CD4-positive, alpha-beta T cell (primary cell): ENCODE measurements at regions not wholly inside any gene's neighbourhood (a gene's known extent, or its start where the extent isn't known, plus 50 kb on each side); places are given as distances from the start of the nearest gene placed in this dataset.

Experiments
- ATAC-seq: fragments of 200-7000 bp; cut with Tn5 transposase; one replicate; pipeline ENCODE4 v1.10.0; 2022; ENCODE audit warnings: mild to moderate bottlenecking; ENCODE audit not compliant: poor library complexity
- CTCF ChIA-PET: fragments of 350-600 bp; sonication (Branson Sonifier 250); formaldehyde crosslinking; loops from one replicate; lab custom pipeline; 2021; ENCODE audit warnings: antibody characterized with exemption, inconsistent platforms; lab: Charles Lee
- POLR2A ChIA-PET: fragments of 350-600 bp; sonication (Branson Sonifier 250); formaldehyde crosslinking; loops from one replicate; lab custom pipeline; 2021; ENCODE audit warnings: antibody characterized with exemption, inconsistent platforms; lab: Charles Lee
- DNase-seq, 14 experiments: peaks; one replicate each; pipeline ENCODE4 v3.0.0-alpha.2; 2013 to 2020; ENCODE audit warnings: mixed read lengths in 2 of 14
- H3K27ac ChIP-seq, 2 donors: one replicate each; pipeline versions ENCODE4 v1.5.1 to v1.7.0; 2013; ENCODE audit warnings: low read length in 2 of 2, low read depth in 1 of 2, mild to moderate bottlenecking in 1 of 2
- H3K27me3 ChIP-seq, 2 experiments: 1 replicate in 1 of 2; 2 replicates in 1 of 2; pipeline versions ENCODE4 v1.6.1 to v1.7.0; 2013; ENCODE audit warnings: low read length in 2 of 2, control low read depth in 1 of 2, mild to moderate bottlenecking in 1 of 2, moderate library complexity in 1 of 2; ENCODE audit not compliant: insufficient read depth in 2 of 2, control insufficient read depth in 1 of 2
- H3K36me3 ChIP-seq: one replicate; pipeline ENCODE4 v1.6.1; 2013; ENCODE audit warnings: low read length, control low read depth; ENCODE audit not compliant: insufficient read depth
- H3K4me1 ChIP-seq: one replicate; pipeline ENCODE4 v1.6.1; 2013; ENCODE audit warnings: low read length, control low read depth; ENCODE audit not compliant: insufficient read depth
- H3K4me3 ChIP-seq: one replicate; pipeline ENCODE4 v1.5.1; 2013; ENCODE audit warnings: mild to moderate bottlenecking, low read length, moderate library complexity
- H3K9me3 ChIP-seq, 2 experiments: 1 replicate in 1 of 2; 2 replicates in 1 of 2; pipeline versions ENCODE4 v1.6.1 to v1.7.0; 2013; ENCODE audit warnings: low read length in 2 of 2, mild to moderate bottlenecking in 2 of 2, control low read depth in 1 of 2, moderate library complexity in 1 of 2; ENCODE audit not compliant: control insufficient read depth in 1 of 2, insufficient read depth in 1 of 2
- H3K27ac Mint-ChIP-seq: one replicate; pipeline ENCODE4 v1.8.0; 2020; ENCODE audit warnings: mixed read lengths
- H3K27me3 Mint-ChIP-seq: one replicate; pipeline ENCODE4 v1.8.0; 2021; ENCODE audit warnings: mixed read lengths
- H3K36me3 Mint-ChIP-seq: one replicate; pipeline ENCODE4 v1.8.0; 2021; ENCODE audit warnings: low read depth, mixed read lengths
- H3K4me1 Mint-ChIP-seq: one replicate; pipeline ENCODE4 v1.8.0; 2021; ENCODE audit warnings: low read depth, mixed read lengths
- H3K4me3 Mint-ChIP-seq: one replicate; pipeline ENCODE4 v1.8.0; 2020; ENCODE audit warnings: mild to moderate bottlenecking, mixed read lengths
- H3K9me3 Mint-ChIP-seq: one replicate; pipeline ENCODE4 v1.8.0; 2020; ENCODE audit warnings: mixed read lengths
- CTCF ChIP-seq: fragments of 200-600 bp; IDR thresholded peaks from one replicate; pipeline ENCODE4 v1.8.0; 2022; ENCODE audit warnings: antibody characterized with exemption, mild to moderate bottlenecking
- intact Hi-C, 2 experiments: fragments of 100-400 bp; cut with DNase I in 1 of 2; cut with micrococcal nuclease in 1 of 2; formaldehyde crosslinking; loops; one replicate each; pipeline versions ENCODE4 v1.15.1 to v1.9.0; 2023 to 2025; cut with DNase I, micrococcal nuclease

- Histone ChIP-seq H3K4me3 (no peak overlapping the region), H3K27me3 (no peaks in the 10 kb centered on the region), H3K4me1 (no peaks in the 10 kb centered on the region), H3K36me3 (no peaks in the 10 kb centered on the region), H3K27ac (no peak overlapping the region), H3K9me3 (peaks cover 0 to 4% of the 10 kb centered on the region in 2 experiments)
- H3K36me3 Mint-ChIP-seq, result no peaks in the 10 kb centered on the region
- DNase-seq (no peak), ATAC-seq (no peak)
- H3K27me3 Mint-ChIP-seq, result no peaks in the 10 kb centered on the region
- H3K9me3 Mint-ChIP-seq, result peaks cover 10% of the 10 kb centered on the region
- CTCF ChIA-PET, result no interaction called here
- H3K27ac Mint-ChIP-seq, result no peak overlapping the region
- POLR2A ChIA-PET, result no interaction called here
- no peak for TF ChIP-seq CTCF
- intact Hi-C loops, result no loop called here
- no peak overlapping the region for H3K4me3 Mint-ChIP-seq
- H3K4me1 Mint-ChIP-seq, result no peaks in the 10 kb centered on the region
Observed at GRCh38 chr3:25177041-25177440, 251.0 kb upstream of the RARB start.

DNA sequence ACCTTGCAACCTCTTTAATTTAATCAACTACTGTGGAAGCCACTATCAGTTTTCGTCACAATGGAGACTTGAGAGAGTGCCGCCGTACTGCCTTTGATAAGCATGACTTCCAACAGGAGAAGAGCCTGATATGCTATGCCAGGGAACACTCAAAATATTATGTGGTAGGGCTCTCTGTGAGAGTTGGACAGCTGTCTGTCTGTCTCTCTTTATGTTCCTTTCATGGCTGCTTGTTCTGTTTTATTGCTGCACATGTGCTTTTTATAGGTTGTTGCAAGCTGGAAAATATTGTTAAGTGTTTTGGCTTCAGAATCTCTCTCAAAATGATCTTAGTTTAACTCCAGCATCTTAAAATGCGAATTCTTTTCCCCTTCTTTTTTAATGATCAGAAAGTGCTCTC, 249.4 kb upstream of the RARB start:
- Mint-ChIP-seq H3K27me3 (no peaks in the 10 kb centered on the region), H3K4me1 (no peaks in the 10 kb centered on the region), H3K36me3 (no peaks in the 10 kb centered on the region), H3K4me3 (no peak overlapping the region), H3K9me3 (peaks cover 10% of the 10 kb centered on the region), H3K27ac (no peak overlapping the region)
- CTCF ChIA-PET, result no interaction called here
- H3K36me3 ChIP-seq, result no peaks in the 10 kb centered on the region
- TF ChIP-seq CTCF, result no peak
- intact Hi-C loops, result no loop called here
- DNase-seq (no peak), ATAC-seq (no peak)
- H3K4me3 ChIP-seq, result no peak overlapping the region
- peaks cover 0 to 4% of the 10 kb centered on the region in 2 experiments for H3K9me3 ChIP-seq
- no peak overlapping the region for H3K27ac ChIP-seq
- H3K27me3 ChIP-seq, result no peaks in the 10 kb centered on the region
- no peaks in the 10 kb centered on the region for H3K4me1 ChIP-seq
- POLR2A ChIA-PET, result no interaction called here

DNA sequence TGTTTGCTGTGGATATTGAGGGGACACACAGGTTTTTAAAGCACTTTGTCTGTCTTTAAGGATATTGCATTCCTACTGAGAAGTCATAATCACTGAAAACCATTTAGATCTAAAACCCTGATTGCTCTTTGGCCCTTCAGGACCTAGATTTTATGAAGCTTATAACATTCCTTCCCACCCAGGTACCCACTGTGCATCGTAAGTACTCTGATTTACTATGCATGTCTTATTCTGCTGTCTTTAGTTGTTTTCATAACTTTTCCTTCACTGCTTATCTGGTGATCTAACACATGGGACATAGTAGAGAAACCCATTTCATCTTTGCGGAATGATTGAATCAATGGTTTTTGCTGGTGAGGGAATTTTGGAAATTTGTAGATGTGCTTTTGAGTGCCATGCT, 247.0 kb upstream of the RARB start:
- Mint-ChIP-seq H3K4me1 (no peaks in the 10 kb centered on the region), H3K27me3 (no peaks in the 10 kb centered on the region), H3K27ac (no peak overlapping the region), H3K36me3 (no peaks in the 10 kb centered on the region), H3K9me3 (peaks cover 10% of the 10 kb centered on the region), H3K4me3 (no peak overlapping the region)
- Histone ChIP-seq H3K4me3 (no peak overlapping the region), H3K27ac (no peak overlapping the region), H3K9me3 (no peaks in the 10 kb centered on the region), H3K36me3 (no peaks in the 10 kb centered on the region), H3K4me1 (no peaks in the 10 kb centered on the region), H3K27me3 (no peaks in the 10 kb centered on the region)
- no peak for ATAC-seq
- CTCF ChIA-PET, result no interaction called here
- no peak for TF ChIP-seq CTCF
- intact Hi-C loops, result no loop called here
- POLR2A ChIA-PET, result no interaction called here
- no peak for DNase-seq
